ENCODE measurements at regions not wholly inside any gene's neighbourhood (a gene's known extent, or its start where the extent isn't known, plus 50 kb on each side); places are given as distances from the start of the nearest gene placed in this dataset.

DNA sequence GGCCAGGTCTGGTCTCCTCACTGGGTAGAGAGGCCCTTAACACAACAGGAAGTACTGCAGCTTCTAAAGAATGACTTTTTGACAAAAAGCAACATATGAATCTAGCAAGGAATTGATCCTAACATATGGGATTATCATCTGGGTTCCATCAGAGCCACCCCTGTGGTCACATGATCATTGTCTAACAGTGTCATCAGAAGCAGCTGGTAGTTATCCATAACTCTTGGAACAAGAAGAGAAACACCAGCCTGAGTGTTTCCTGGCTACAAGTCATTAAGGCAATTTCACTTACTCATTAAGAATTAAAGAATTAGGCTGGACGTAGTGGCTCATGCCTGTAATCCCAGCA is 219.3 kb upstream of the ARID1B start:
- ATAC-seq (ENCODE audit: low read depth) (no peak), DNase-seq (no peak)
- H3K14ac ChIP-seq (replicated peaks; ENCODE audit: low read depth, low read length) = no peak overlapping the region
- no peak overlapping the region for H3K18ac ChIP-seq (ENCODE audit: low read depth, low read length)
- no peak overlapping the region for H2AK9ac ChIP-seq (replicated peaks; ENCODE audit: low read depth, low read length, poor library complexity)
- no peak overlapping the region for H2AK5ac ChIP-seq (ENCODE audit: low read depth, low read length)
- no CpG with 5 or more reads among the region's 1 CpG for whole genome bisulfite sequencing, 2 experiments (ENCODE audit: extremely low coverage in 2 of 2, insufficient read length in 1 of 2)
- no peaks in the 10 kb centered on the region for H3K9me1 ChIP-seq (ENCODE audit: insufficient read depth, low read length)
- no peak overlapping the region for H4K91ac ChIP-seq (ENCODE audit: insufficient read depth, low read depth, low read length)
- no peak overlapping the region for H3K4me2 ChIP-seq (ENCODE audit: low read depth, low read length)
- no peaks in the 10 kb centered on the region for H3K4me1 ChIP-seq (ENCODE audit: control insufficient read depth, insufficient read depth, low read length)
- H3K27me3 ChIP-seq (ENCODE audit: control insufficient read depth, insufficient read depth, low read length) = peaks cover 11% of the 10 kb centered on the region
- no peaks in the 10 kb centered on the region for H3K36me3 ChIP-seq (ENCODE audit: control insufficient read depth, insufficient read depth, low read length)
- CTCF ChIA-PET = no interaction called here
- H3K9me3 ChIP-seq (ENCODE audit: control insufficient read depth, insufficient read depth, low read length) = peaks cover 5% of the 10 kb centered on the region; the same call in 1 of the 2 replicates
- no peak overlapping the region for H2BK20ac ChIP-seq (ENCODE audit: low read depth, low read length)
- no peak overlapping the region for H3K4ac ChIP-seq (ENCODE audit: low read depth, low read length)
- H3K23ac ChIP-seq (ENCODE audit: low read depth, low read length) = no peak overlapping the region
- no peak overlapping the region for H4K5ac ChIP-seq (ENCODE audit: low read depth, low read length)
- no TSS peak for BruUV-seq (replicated peaks)
- no peaks in the 10 kb centered on the region for H3K79me1 ChIP-seq (ENCODE audit: low read depth in 1 of 2, low read length in 2 of 2)
- H2BK5ac ChIP-seq (ENCODE audit: low read depth, low read length, poor library complexity, severe bottlenecking) = no peak overlapping the region
- H3K56ac ChIP-seq (ENCODE audit: extremely low read depth, insufficient read depth, low read length) = no peak overlapping the region
- no peaks in the 10 kb centered on the region for H4K20me1 ChIP-seq (ENCODE audit: insufficient read depth, low read length)
- H2AFZ ChIP-seq (replicated peaks; ENCODE audit: low read length, poor library complexity) = no peak overlapping the region
- no peak overlapping the region for H2BK120ac ChIP-seq (ENCODE audit: low read depth, low read length)
- TF ChIP-seq RCOR1 (IDR thresholded peaks at IDR 0.05; ENCODE audit: insufficient replicate concordance, low read length) = no peak
- no peak overlapping the region for H2BK15ac ChIP-seq (ENCODE audit: low read depth, low read length)
- H3K4me3 ChIP-seq (ENCODE audit: insufficient read depth, low read depth, low read length) = no peak overlapping the region
- H3K27ac ChIP-seq (ENCODE audit: insufficient read depth, low read length) = no peak overlapping the region
- no peak overlapping the region; a peak in 1 of 4 replicates for H4K8ac ChIP-seq (ENCODE audit: low read depth in 2 of 2, low read length in 2 of 2)
- in situ Hi-C loops (cut with MboI; ENCODE audit: low sequenced_read_pairs) = loop anchor here (25.0 kb wide), 2 partner anchors 204 to 1221 kb away; no protein-coding TSS in a partner anchor
- POLR2A ChIA-PET (ENCODE audit: unreplicated experiment) = no interaction called here
- no peak overlapping the region for H3K9ac ChIP-seq (ENCODE audit: low read depth, low read length)
- dilution Hi-C loops (cut with HindIII; ENCODE audit: low sequenced_read_pairs, unreplicated experiment) = no loop called here
- intact Hi-C loops (cut with micrococcal nuclease) = no loop called here
